Astrocyte of the cerebellum (primary cell): ENCODE measurements at regions not wholly inside any gene's neighbourhood (a gene's known extent, or its start where the extent isn't known, plus 50 kb on each side); places are given as distances from the start of the nearest gene placed in this dataset.

Experiments used
- DNase-seq: peaks from one replicate; pipeline ENCODE4 v3.0.0-alpha.2; 2011; ENCODE audit warnings: low read depth
- H3K4me3 ChIP-seq: 2 replicates; pipeline ENCODE4 v1.5.1; 2011; ENCODE audit warnings: mild to moderate bottlenecking, low read depth, low read length, moderate library complexity
- CTCF ChIP-seq: IDR thresholded peaks from 2 replicates; pipeline ENCODE4 v1.5.1; 2012; ENCODE audit warnings: low read length, low read depth, moderate library complexity, mild to moderate bottlenecking; ENCODE audit errors: missing control alignments
- in situ Hi-C: cut with HindIII; loops from 2 replicates; pipeline ENCODE4 v1.10.0; 2017; ENCODE audit warnings: low sequenced_read_pairs

- no peak for TF ChIP-seq CTCF
- H3K4me3 ChIP-seq, result no peak overlapping the region
- no peak for DNase-seq
- in situ Hi-C loops, result no loop called here
These were observed 689.0 kb downstream of the REEP3 start for GRCh38 chr10:64210211-64210610.

DNA sequence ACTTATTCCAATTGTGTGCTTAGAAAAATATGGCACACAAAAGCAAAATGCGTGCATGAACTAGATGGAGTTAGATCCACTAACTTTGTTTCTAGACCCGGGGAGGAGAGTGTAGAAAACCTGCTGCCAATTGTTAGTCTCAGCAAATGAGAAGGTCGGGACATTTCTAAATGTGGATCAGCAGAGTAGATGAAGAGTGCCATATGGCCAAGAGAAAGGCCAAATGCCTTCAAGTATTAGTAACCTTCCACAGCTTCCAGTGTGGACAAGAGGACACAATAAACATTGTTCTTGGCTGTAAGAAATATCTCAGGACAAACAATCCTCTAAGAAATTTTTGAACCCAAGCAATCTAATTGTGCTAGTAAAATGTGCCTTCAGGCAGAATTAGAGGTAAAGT, 690.3 kb downstream of the REEP3 start:
- no peak for TF ChIP-seq CTCF
- in situ Hi-C loops, result no loop called here
- no peak for DNase-seq
- no peak overlapping the region for H3K4me3 ChIP-seq

GRCh38 chr10:64215088-64215487, 693.9 kb downstream of the REEP3 start:
- in situ Hi-C loops, result no loop called here
- no peak for DNase-seq
- no peak for TF ChIP-seq CTCF
- no peak overlapping the region for H3K4me3 ChIP-seq

DNA sequence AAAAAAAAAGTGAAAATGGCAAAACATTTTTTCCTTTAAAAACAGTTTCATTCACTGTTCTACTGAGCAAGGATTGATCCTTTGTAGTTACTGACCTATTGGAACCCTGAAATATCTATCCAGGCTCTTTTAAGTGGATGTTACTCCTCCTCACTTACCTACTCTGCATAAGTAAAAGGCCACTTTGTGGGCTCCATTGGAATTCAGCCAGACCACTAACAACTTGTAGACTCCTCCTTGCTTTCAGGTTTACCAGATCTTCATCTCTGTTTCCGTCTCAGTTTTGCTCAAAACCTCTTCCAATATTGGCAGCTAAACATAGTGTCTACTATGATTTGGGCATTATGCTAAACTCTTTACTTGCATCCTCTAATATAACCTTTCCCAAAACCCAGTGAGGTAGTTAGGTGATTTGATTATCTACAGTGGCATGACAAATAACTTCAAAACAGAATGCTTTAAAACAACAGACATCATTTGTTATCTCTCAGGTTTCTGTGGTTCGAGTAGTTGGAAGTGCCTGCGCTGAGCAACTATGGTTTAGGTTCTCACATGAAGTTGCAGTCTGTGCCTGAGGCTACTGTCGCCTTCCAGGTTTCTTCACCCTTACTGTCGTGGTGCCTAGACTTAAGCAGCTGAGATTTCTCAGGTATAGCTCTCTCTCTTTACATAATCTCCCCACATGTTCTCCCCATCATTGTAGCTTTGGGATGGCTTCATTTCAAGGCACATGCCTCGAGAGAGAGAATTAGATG, 698.2 kb downstream of the REEP3 start:
- in situ Hi-C loops, result no loop called here
- no peak overlapping the region for H3K4me3 ChIP-seq
- no peak for TF ChIP-seq CTCF
- no peak for DNase-seq

DNA sequence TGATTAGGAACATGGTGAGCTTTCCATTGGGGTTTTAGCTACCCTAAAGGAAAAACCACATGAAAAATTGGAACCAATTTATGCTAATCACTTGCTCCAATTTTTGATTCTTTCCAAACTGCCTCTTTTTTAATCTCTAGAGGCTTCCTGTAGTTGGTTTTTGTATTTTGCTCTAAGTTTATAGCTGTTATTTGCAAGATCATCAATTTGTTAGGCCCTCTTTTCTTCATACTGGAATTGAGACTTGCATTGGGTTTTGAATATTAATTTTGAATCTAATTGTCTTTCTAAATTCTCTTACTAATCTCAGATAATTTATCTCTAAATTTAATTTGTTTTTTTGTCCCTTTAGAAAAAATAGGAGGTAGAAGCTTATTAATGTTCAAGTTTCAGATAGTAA, 713.3 kb downstream of the REEP3 start:
- in situ Hi-C loops, result no loop called here

DNA sequence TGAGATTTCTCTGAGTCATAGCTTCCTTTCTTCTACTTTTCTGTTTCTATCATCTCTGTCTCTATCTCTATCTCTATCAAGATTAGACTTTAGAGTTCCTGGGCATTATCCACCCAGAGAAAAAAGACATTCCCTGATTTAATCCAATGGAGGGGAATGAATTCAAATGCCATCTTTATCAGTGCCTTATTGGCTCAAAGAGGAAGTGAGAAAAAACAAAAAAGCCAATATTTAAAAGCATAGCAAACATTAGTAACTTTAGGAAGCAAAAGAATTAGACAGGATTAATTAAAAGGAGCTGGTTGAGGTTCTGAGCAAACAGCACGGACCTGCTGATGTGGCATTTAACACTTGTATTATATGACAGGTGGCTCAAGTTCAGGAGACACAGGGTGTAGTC, 736.5 kb downstream of the REEP3 start:
- no peak for DNase-seq
- no peak overlapping the region for H3K4me3 ChIP-seq
- in situ Hi-C loops, result no loop called here
- TF ChIP-seq CTCF, result no peak

More for the DNA sequence above, 713.3 kb downstream of the REEP3 start:
- TF ChIP-seq CTCF, result no peak
- no peak for DNase-seq
- no peak overlapping the region for H3K4me3 ChIP-seq
